H1 (cell line): ENCODE measurements at regions not wholly inside any gene's neighbourhood (a gene's known extent, or its start where the extent isn't known, plus 50 kb on each side); places are given as distances from the start of the nearest gene placed in this dataset.

Experiments
- CTCF ChIA-PET: fragments of 300-600 bp; sonication (Branson Sonifier 250); formaldehyde crosslinking; loops from one replicate; lab custom pipeline; 2021; ENCODE audit not compliant: partially characterized antibody; lab: Charles Lee
- POLR2A ChIA-PET: fragments of 300-600 bp; sonication (Branson Sonifier 250); formaldehyde crosslinking; loops from one replicate; lab custom pipeline; 2021; ENCODE audit warnings: inconsistent platforms; ENCODE audit not compliant: partially characterized antibody; lab: Charles Lee
- DNase-seq, 2 experiments: peaks; one replicate each; pipeline versions ENCODE4 v3.0.0 to v3.0.0-alpha.2; 2010 to 2022; ENCODE audit warnings: low spot score in 2 of 2, low read depth in 1 of 2, mixed read lengths in 1 of 2
- FAIRE-seq: peaks from 2 replicates; lab custom pipeline; 2011; peaks lifted over from hg19 to GRCh38; lab: Jason Lieb, UNC
- H2AFZ ChIP-seq: 2 replicates; pipeline ENCODE4 v1.8.1; 2012; ENCODE audit warnings: low read length, inconsistent platforms
- H2AK5ac ChIP-seq: 2 replicates; pipeline ENCODE4 v1.6.1; 2013; ENCODE audit warnings: low read depth, low read length
- H2BK120ac ChIP-seq: replicated peaks from 2 replicates; pipeline ENCODE3; 2013; ENCODE audit warnings: low read depth, low read length, inconsistent platforms
- H2BK12ac ChIP-seq: 2 replicates; pipeline ENCODE4 v1.6.1; 2013; ENCODE audit warnings: low read depth, low read length
- H2BK15ac ChIP-seq: 2 replicates; pipeline ENCODE4 v1.6.1; 2013; ENCODE audit warnings: low read length
- H2BK20ac ChIP-seq: 2 replicates; pipeline ENCODE4 v1.6.1; 2013; ENCODE audit warnings: low read length
- H2BK5ac ChIP-seq: 2 replicates; pipeline ENCODE4 v1.6.1; 2013; ENCODE audit warnings: low read depth, low read length
- H3K14ac ChIP-seq: 2 replicates; pipeline ENCODE4 v1.6.1; 2013; ENCODE audit warnings: inconsistent platforms; ENCODE audit not compliant: insufficient read length
- H3K18ac ChIP-seq: 2 replicates; pipeline ENCODE4 v1.6.1; 2013; ENCODE audit warnings: low read length; ENCODE audit errors: extremely low read depth
- H3K23ac ChIP-seq: 2 replicates; pipeline ENCODE4 v1.6.1; 2013; ENCODE audit warnings: inconsistent platforms; ENCODE audit not compliant: insufficient read length
- H3K23me2 ChIP-seq: 2 replicates; pipeline ENCODE4 v1.6.1; 2013; ENCODE audit warnings: low read depth, low read length
- H3K27ac ChIP-seq: 2 replicates; pipeline ENCODE4 v1.6.1; 2011; ENCODE audit warnings: low read depth, low read length, inconsistent platforms
- H3K27me3 ChIP-seq, 4 experiments: replicated peaks in 1 of 4; 1 replicate in 1 of 4; 2 replicates in 3 of 4; pipeline versions ENCODE4 v1.6.1 to v1.8.1; 2011 to 2013; ENCODE audit warnings: low read length in 3 of 4, mild to moderate bottlenecking in 3 of 4, inconsistent platforms in 2 of 4, mixed read lengths in 2 of 4, moderate library complexity in 1 of 4; ENCODE audit not compliant: control insufficient read depth in 3 of 4, insufficient read depth in 3 of 4; ENCODE audit errors: extremely low read depth in 1 of 4
- H3K36me3 ChIP-seq, 4 experiments: 2 replicates each; pipeline versions ENCODE4 v1.6.1 to v1.8.1; 2011 to 2013; ENCODE audit warnings: mild to moderate bottlenecking in 4 of 4, low read length in 3 of 4, moderate library complexity in 2 of 4, control low read depth in 1 of 4, inconsistent platforms in 1 of 4; ENCODE audit not compliant: insufficient read depth in 4 of 4, control insufficient read depth in 2 of 4
- H3K4ac ChIP-seq: replicated peaks from 2 replicates; pipeline ENCODE3; 2013; ENCODE audit warnings: low read length, low read depth, mixed read lengths, inconsistent platforms; ENCODE audit not compliant: insufficient read length
- H3K4me1 ChIP-seq, 4 experiments: replicated peaks in 1 of 4; 1 replicate in 1 of 4; 2 replicates in 3 of 4; pipeline versions ENCODE4 v1.6.1 to v1.8.1; 2011 to 2013; ENCODE audit warnings: low read length in 3 of 4, inconsistent platforms in 2 of 4, mixed read lengths in 1 of 4; ENCODE audit not compliant: insufficient read depth in 4 of 4, control insufficient read depth in 3 of 4
- H3K4me2 ChIP-seq, 2 experiments: 2 replicates each; pipeline versions ENCODE4 v1.6.1 to v1.8.1; 2011 to 2013; ENCODE audit warnings: low read depth in 2 of 2, low read length in 2 of 2, control low read depth in 1 of 2, inconsistent platforms in 1 of 2, mild to moderate bottlenecking in 1 of 2; ENCODE audit not compliant: insufficient read depth in 1 of 2
- H3K4me3 ChIP-seq, 4 experiments: fragments of 200-600, 300-600 bp in 1 of 4; sonication (generic), shearing (Covaris generic), sonication (Bioruptor Twin) in 1 of 4; 2 replicates each; pipeline versions ENCODE4 v1.5.1 to v1.8.1; 2011 to 2016; ENCODE audit warnings: low read length in 4 of 4, low read depth in 3 of 4, control low read depth in 2 of 4, inconsistent platforms in 2 of 4, mild to moderate bottlenecking in 2 of 4, mixed read lengths in 1 of 4, moderate library complexity in 1 of 4; ENCODE audit not compliant: insufficient read depth in 2 of 4; ENCODE audit errors: extremely low read depth in 1 of 4
- H3K56ac ChIP-seq: replicated peaks from 2 replicates; pipeline ENCODE3; 2013; ENCODE audit warnings: low read depth, mild to moderate bottlenecking, mixed read lengths, low read length, inconsistent platforms; ENCODE audit not compliant: insufficient read length
- H3K79me1 ChIP-seq: 2 replicates; pipeline ENCODE4 v1.6.1; 2013; ENCODE audit warnings: low read depth, low read length, control low read depth
- H3K79me2 ChIP-seq, 2 experiments: 2 replicates each; pipeline versions ENCODE4 v1.6.1 to v1.8.1; 2012 to 2013; ENCODE audit warnings: low read length in 2 of 2, mild to moderate bottlenecking in 2 of 2, inconsistent platforms in 1 of 2; ENCODE audit not compliant: insufficient read depth in 2 of 2, control insufficient read depth in 1 of 2
- H3K9ac ChIP-seq, 4 experiments: replicated peaks in 1 of 4; 1 replicate in 1 of 4; 2 replicates in 3 of 4; pipeline versions ENCODE4 v1.6.1 to v1.8.1; 2011 to 2013; ENCODE audit warnings: low read depth in 3 of 4, low read length in 3 of 4, control low read depth in 2 of 4, mild to moderate bottlenecking in 2 of 4, moderate library complexity in 2 of 4, inconsistent platforms in 1 of 4; ENCODE audit errors: extremely low read depth in 1 of 4
- H3K9me3 ChIP-seq, 2 experiments: 2 replicates each; pipeline versions ENCODE4 v1.6.1 to v1.8.1; 2012 to 2013; ENCODE audit warnings: mild to moderate bottlenecking in 2 of 2, moderate library complexity in 2 of 2, control low read depth in 1 of 2, inconsistent platforms in 1 of 2, low read depth in 1 of 2, low read length in 1 of 2, mixed read lengths in 1 of 2; ENCODE audit not compliant: insufficient read depth in 2 of 2
- H4K20me1 ChIP-seq, 2 experiments: replicated peaks in 1 of 2; 2 replicates each; pipeline versions ENCODE3 to v1.8.1; 2011 to 2013; ENCODE audit warnings: inconsistent platforms in 2 of 2, low read length in 2 of 2, mild to moderate bottlenecking in 1 of 2; ENCODE audit not compliant: insufficient read depth in 2 of 2, control insufficient read depth in 1 of 2
- H4K5ac ChIP-seq: 2 replicates; pipeline ENCODE4 v1.6.1; 2013; ENCODE audit warnings: low read length, low read depth, mixed read lengths, inconsistent platforms; ENCODE audit not compliant: insufficient read length
- H4K8ac ChIP-seq: 2 replicates; pipeline ENCODE4 v1.8.0; 2013; ENCODE audit warnings: mild to moderate bottlenecking, moderate library complexity, low read length, inconsistent platforms; ENCODE audit not compliant: insufficient read depth; ENCODE audit errors: extremely low read depth
- H4K91ac ChIP-seq: replicated peaks from 2 replicates; pipeline ENCODE3; 2013; ENCODE audit warnings: low read length, mixed read lengths, inconsistent platforms; ENCODE audit not compliant: insufficient read length
- JUN ChIP-seq: IDR thresholded peaks from 2 replicates; pipeline ENCODE4 v1.6.1; 2011; ENCODE audit warnings: low read depth, mild to moderate bottlenecking, improper control_type of control experiment, low read length
- SIN3A ChIP-seq, 2 experiments: IDR thresholded peaks in 1 of 2; conservative IDR thresholded peaks in 1 of 2; 2 replicates each; pipeline ENCODE4 v1.6.1; 2011 to 2012; ENCODE audit warnings: low read length in 2 of 2, improper control_type of control experiment in 1 of 2, low read depth in 1 of 2, mild to moderate bottlenecking in 1 of 2
- WGBS, 2 experiments: shearing (Covaris generic) in 1 of 2; methylation state at CpG; one replicate each; pipeline versions ENCODE4 v1.1.6 to v1.1.7; 2013 to 2015; ENCODE audit warnings: low lambda C conversion rate in 2 of 2, mixed read lengths in 2 of 2, inconsistent platforms in 1 of 2, low coverage in 1 of 2, missing lambda C conversion rate in 1 of 2; ENCODE audit not compliant: insufficient replicate concordance in 2 of 2, insufficient coverage in 1 of 2, insufficient read length in 1 of 2; ENCODE audit errors: extremely low coverage in 1 of 2, missing lambda C conversion rate in 1 of 2; 5-methylcytosine and 5-hydroxymethylcytosine counted together

- Histone ChIP-seq H2AK5ac (no peak overlapping the region), H3K4me3 (no peak overlapping the region; a peak in 1 of 8 replicates), H4K20me1 (no peaks in the 10 kb centered on the region), H2BK12ac (no peak overlapping the region), H3K4me1 (peaks cover 3 to 8% (median 4%) of the 10 kb centered on the region in 4 experiments; a peak in 5 of 7 replicates), H3K4ac (no peak overlapping the region), H3K18ac (no peak overlapping the region), H3K36me3 (no peaks in the 10 kb centered on the region), H4K91ac (no peak overlapping the region), H3K23me2 (no peaks in the 10 kb centered on the region), H2BK20ac (no peak overlapping the region), H3K9ac (no peak overlapping the region), H4K8ac (no peak overlapping the region), H4K5ac (no peak overlapping the region), H3K27me3 (no peaks in the 10 kb centered on the region), H3K79me1 (no peaks in the 10 kb centered on the region), H2BK5ac (no peak overlapping the region), H3K4me2 (no peak overlapping the region), H3K23ac (no peak overlapping the region), H2BK15ac (no peak overlapping the region), H3K9me3 (no peaks in the 10 kb centered on the region), H3K56ac (no peak overlapping the region), H2BK120ac (no peak overlapping the region), H3K79me2 (no peaks in the 10 kb centered on the region), H3K14ac (no peak overlapping the region), H3K27ac (no peak overlapping the region), H2AFZ (no peak overlapping the region)
- ChIA-PET CTCF (interaction anchor here (0.9 to 1.0 kb wide), 2 partner anchors 24 to 59 kb away, joined by 3 read pairs; no protein-coding TSS in a partner anchor), POLR2A (no interaction called here)
- no peak for DNase-seq
- FAIRE-seq: no peak
- WGBS, 2 experiments: 82% methylated on average over 5 of the region's 5 CpGs; no CpG with 5 or more reads in 1 of the 2 experiments
- TF ChIP-seq SIN3A (conservative IDR thresholded peaks at IDR 0.05 in 1 of 2, IDR thresholded peaks at IDR 0.05 in 1 of 2; ENCODE audit: low read depth in 1 of 2, low read length in 2 of 2) (no peak), JUN (no peak)
Measured at GRCh38 chr6:112501705-112502104, 154.6 kb downstream of the RFPL4B start.
